PC-3 (cell line): ENCODE measurements at regions not wholly inside any gene's neighbourhood (a gene's known extent, or its start where the extent isn't known, plus 50 kb on each side); places are given as distances from the start of the nearest gene placed in this dataset.

Source experiments
- CTCF ChIP-seq: fragments of 300-600 bp; sonication (generic); conservative IDR thresholded peaks from 2 replicates; pipeline ENCODE4 v1.5.1; 2017; ENCODE audit warnings: antibody characterized with exemption, low read depth, mild to moderate bottlenecking, low read length
- EZH2 ChIP-seq: fragments of 300-600 bp; sonication (generic); IDR thresholded peaks from one replicate; pipeline ENCODE4 v1.6.1; 2017; ENCODE audit warnings: antibody characterized with exemption, mild to moderate bottlenecking, low read length; ENCODE audit not compliant: unreplicated experiment

- TF ChIP-seq CTCF (no peak), EZH2 (no peak)
Observed at GRCh38 chr6:134813146-134813545, 136.8 kb downstream of the ALDH8A1 start.
